ENCODE measurements at regions not wholly inside any gene's neighbourhood (a gene's known extent, or its start where the extent isn't known, plus 50 kb on each side); places are given as distances from the start of the nearest gene placed in this dataset.

GRCh38 chr5:117299224-117299935, 724.8 kb upstream of the SEMA6A start:
- TF ChIP-seq CTCF (IDR thresholded peaks at IDR 0.05; ENCODE audit: low read depth, low read length, poor library complexity, severe bottlenecking) = no peak
- no peak for TF ChIP-seq EZH2phosphoT487 (IDR thresholded peaks at IDR 0.05; ENCODE audit: borderline replicate concordance, low read length)
